Activated CD4-positive, alpha-beta T cell treated with anti-CD3 and anti-CD28 coated beads for 48 hours (primary cell): ENCODE measurements at regions not wholly inside any gene's neighbourhood (a gene's known extent, or its start where the extent isn't known, plus 50 kb on each side); places are given as distances from the start of the nearest gene placed in this dataset.
"Not testable (repeated sequence)": the region's sequence is repeated elsewhere in the genome, so short reads cannot be mapped to it uniquely, and the experiment has no call there.

Experiments
- DNase-seq: peaks from one replicate; pipeline ENCODE4 v3.0.0-alpha.2; 2020

- no peak for DNase-seq
Measured at GRCh38 chr4:55028196-55028595, 97.2 kb downstream of the KDR start.

GRCh38 chr4:55027596-55027995 is 97.8 kb downstream of the KDR start:
- no peak for DNase-seq

GRCh38 chr4:55025456-55025855 is 99.9 kb downstream of the KDR start:
- not testable (repeated sequence) for DNase-seq

GRCh38 chr4:55023030-55023429 is 102.4 kb downstream of the KDR start:
- DNase-seq, result no peak

- DNase-seq, result no peak
Measured at GRCh38 chr4:55021214-55021613, 104.2 kb downstream of the KDR start.

- DNase-seq, result no peak
Measured at GRCh38 chr4:55020131-55020530, 105.3 kb downstream of the KDR start.

GRCh38 chr4:55018978-55019377 is 106.4 kb downstream of the KDR start:
- no peak for DNase-seq

GRCh38 chr4:55018521-55018920 is 106.9 kb downstream of the KDR start:
- no peak for DNase-seq

- DNase-seq, result no peak
Measured at GRCh38 chr4:55017406-55017805, 108.0 kb downstream of the KDR start.

GRCh38 chr4:55016131-55016530 is 109.3 kb downstream of the KDR start:
- DNase-seq, result no peak

- DNase-seq, result no peak
Measured at GRCh38 chr4:55014876-55015275, 110.5 kb downstream of the KDR start.

GRCh38 chr4:55013431-55013955 is 111.9 kb downstream of the KDR start:
- no peak for DNase-seq

GRCh38 chr4:55012363-55013230 is 112.8 kb downstream of the KDR start:
- no peak for DNase-seq

GRCh38 chr4:55011761-55012160 is 113.6 kb downstream of the KDR start:
- no peak for DNase-seq

- DNase-seq, result no peak
Measured at GRCh38 chr4:55010550-55010949, 114.8 kb downstream of the KDR start.

GRCh38 chr4:55008166-55009056 is 117.0 kb downstream of the KDR start:
- peak; percentile 6 for DNase-seq

- DNase-seq, result no peak
Measured at GRCh38 chr4:55005910-55006309, 119.5 kb downstream of the KDR start.

GRCh38 chr4:55004831-55005230 is 120.6 kb downstream of the KDR start:
- no peak for DNase-seq

- no peak for DNase-seq
Measured at GRCh38 chr4:55002431-55002830, 123.0 kb downstream of the KDR start.

GRCh38 chr4:55001538-55001937 is 123.9 kb downstream of the KDR start:
- DNase-seq, result no peak

- DNase-seq, result no peak
Measured at GRCh38 chr4:54999003-54999402, 126.4 kb downstream of the KDR start.

- not testable (repeated sequence) for DNase-seq
Measured at GRCh38 chr4:54993473-54994026, 131.8 kb downstream of the KDR start.

GRCh38 chr4:54992266-54992665 is 133.1 kb downstream of the KDR start:
- no peak for DNase-seq
